ENCODE measurements at regions not wholly inside any gene's neighbourhood (a gene's known extent, or its start where the extent isn't known, plus 50 kb on each side); places are given as distances from the start of the nearest gene placed in this dataset.

GRCh38 chr17:14664511-14664910 lies 363.6 kb downstream of the HS3ST3B1 start:
- DNase-seq: no peak

GRCh38 chr17:14641117-14641516 lies 340.2 kb downstream of the HS3ST3B1 start:
- no peak for DNase-seq

- no peak for DNase-seq
Observed at GRCh38 chr17:14637260-14637659, 336.4 kb downstream of the HS3ST3B1 start.

GRCh38 chr17:14630621-14631020 lies 329.7 kb downstream of the HS3ST3B1 start:
- DNase-seq: no peak

GRCh38 chr17:14630046-14630445 lies 329.2 kb downstream of the HS3ST3B1 start:
- DNase-seq: no peak

GRCh38 chr17:14622615-14623101 lies 321.8 kb downstream of the HS3ST3B1 start:
- DNase-seq: no peak

- DNase-seq: no peak
Observed at GRCh38 chr17:14621826-14622614, 321.1 kb downstream of the HS3ST3B1 start.

- DNase-seq: no peak
Observed at GRCh38 chr17:14619821-14620220, 318.9 kb downstream of the HS3ST3B1 start.

- DNase-seq: no peak
Observed at GRCh38 chr17:14616528-14616927, 315.6 kb downstream of the HS3ST3B1 start.

GRCh38 chr17:14605267-14605599 lies 304.4 kb downstream of the HS3ST3B1 start:
- DNase-seq: peak in 38 of 56 donors; percentile 1 to 63 (median 10)

GRCh38 chr17:14604591-14605266 lies 303.8 kb downstream of the HS3ST3B1 start:
- DNase-seq: peak in 1 of 56 donors; percentile 12

- DNase-seq: no peak
Observed at GRCh38 chr17:14596224-14596623, 295.3 kb downstream of the HS3ST3B1 start.

- DNase-seq: no peak
Observed at GRCh38 chr17:14595656-14596055, 294.8 kb downstream of the HS3ST3B1 start.

GRCh38 chr17:14594690-14595089 lies 293.8 kb downstream of the HS3ST3B1 start:
- no peak for DNase-seq

GRCh38 chr17:14593956-14594355 lies 293.1 kb downstream of the HS3ST3B1 start:
- no peak for DNase-seq

GRCh38 chr17:14590459-14591250 lies 289.8 kb downstream of the HS3ST3B1 start:
- no peak for DNase-seq

GRCh38 chr17:14585099-14585498 lies 284.2 kb downstream of the HS3ST3B1 start:
- DNase-seq: no peak

- no peak for DNase-seq
Observed at GRCh38 chr17:14582996-14583395, 282.1 kb downstream of the HS3ST3B1 start.

- no peak for DNase-seq
Observed at GRCh38 chr17:14581186-14581830, 280.4 kb downstream of the HS3ST3B1 start.

GRCh38 chr17:14580499-14580898 lies 279.6 kb downstream of the HS3ST3B1 start:
- no peak for DNase-seq

GRCh38 chr17:14579716-14580115 lies 278.8 kb downstream of the HS3ST3B1 start:
- DNase-seq: no peak
